Nephron (organoid): ENCODE measurements at regions not wholly inside any gene's neighbourhood (a gene's known extent, or its start where the extent isn't known, plus 50 kb on each side); places are given as distances from the start of the nearest gene placed in this dataset.
"Not testable (repeated sequence)": the region's sequence is repeated elsewhere in the genome, so short reads cannot be mapped to it uniquely, and the experiment has no call there.

Experiments
- H3K27ac Mint-ChIP-seq, 3 experiments: 2 replicates each; pipeline ENCODE4 v1.8.0; 2020; ENCODE audit warnings: mixed read lengths in 3 of 3, mild to moderate bottlenecking in 2 of 3, moderate library complexity in 1 of 3
- H3K27me3 Mint-ChIP-seq: 2 replicates; pipeline ENCODE4 v1.8.0; 2021; ENCODE audit warnings: low read depth, mild to moderate bottlenecking, moderate library complexity, mixed read lengths
- H3K36me3 Mint-ChIP-seq: 2 replicates; pipeline ENCODE4 v1.8.0; 2020; ENCODE audit warnings: low read depth, mixed read lengths
- H3K4me1 Mint-ChIP-seq: 2 replicates; pipeline ENCODE4 v1.8.0; 2020; ENCODE audit warnings: mixed read lengths
- H3K4me3 Mint-ChIP-seq, 3 experiments: 2 replicates each; pipeline ENCODE4 v1.8.0; 2020; ENCODE audit warnings: mild to moderate bottlenecking in 3 of 3, mixed read lengths in 3 of 3, moderate library complexity in 2 of 3
- H3K9me3 Mint-ChIP-seq: 2 replicates; pipeline ENCODE4 v1.8.0; 2020; ENCODE audit warnings: mixed read lengths
- CTCF ChIP-seq, 3 experiments: fragments of 200-600 bp; sonication (generic); IDR thresholded peaks; one replicate each; pipeline ENCODE4 v1.5.0; 2021; ENCODE audit warnings: antibody characterized with exemption in 3 of 3; ENCODE audit not compliant: unreplicated experiment in 3 of 3

GRCh38 chr21:17389311-17389710 lies 123.5 kb upstream of the CXADR start:
- H3K27me3 Mint-ChIP-seq: peaks cover 4% of the 10 kb centered on the region
- no peak overlapping the region for H3K27ac Mint-ChIP-seq
- no peaks in the 10 kb centered on the region for H3K36me3 Mint-ChIP-seq
- TF ChIP-seq CTCF (IDR thresholded peaks at IDR 0.05; ENCODE audit: unreplicated experiment in 3 of 3): no peak
- H3K4me3 Mint-ChIP-seq: no peak overlapping the region
- H3K4me1 Mint-ChIP-seq: no peaks in the 10 kb centered on the region
- H3K9me3 Mint-ChIP-seq: peaks cover 3% of the 10 kb centered on the region

GRCh38 chr21:17390569-17390968 lies 122.3 kb upstream of the CXADR start:
- Mint-ChIP-seq H3K4me3 (no peak overlapping the region), H3K4me1 (no peaks in the 10 kb centered on the region), H3K36me3 (no peaks in the 10 kb centered on the region), H3K27ac (no peak overlapping the region), H3K27me3 (peaks cover 3% of the 10 kb centered on the region), H3K9me3 (no peaks in the 10 kb centered on the region)
- TF ChIP-seq CTCF (IDR thresholded peaks at IDR 0.05; ENCODE audit: unreplicated experiment in 3 of 3): no peak

GRCh38 chr21:17391811-17392340 lies 121.0 kb upstream of the CXADR start:
- H3K9me3 Mint-ChIP-seq: no peaks in the 10 kb centered on the region
- no peaks in the 10 kb centered on the region for H3K4me1 Mint-ChIP-seq
- no peak overlapping the region for H3K4me3 Mint-ChIP-seq
- TF ChIP-seq CTCF (IDR thresholded peaks at IDR 0.05; ENCODE audit: unreplicated experiment in 3 of 3): no peak
- H3K27ac Mint-ChIP-seq: no peak overlapping the region
- no peaks in the 10 kb centered on the region for H3K36me3 Mint-ChIP-seq
- H3K27me3 Mint-ChIP-seq: peaks cover 3% of the 10 kb centered on the region

GRCh38 chr21:17393413-17393812 lies 119.4 kb upstream of the CXADR start:
- no peaks in the 10 kb centered on the region for H3K36me3 Mint-ChIP-seq

GRCh38 chr21:17396948-17397347 lies 115.9 kb upstream of the CXADR start:
- H3K4me3 Mint-ChIP-seq: no peak overlapping the region
- H3K4me1 Mint-ChIP-seq: no peaks in the 10 kb centered on the region
- H3K27me3 Mint-ChIP-seq: peaks cover 3% of the 10 kb centered on the region
- H3K9me3 Mint-ChIP-seq: no peaks in the 10 kb centered on the region
- no peaks in the 10 kb centered on the region for H3K36me3 Mint-ChIP-seq
- TF ChIP-seq CTCF (IDR thresholded peaks at IDR 0.05; ENCODE audit: unreplicated experiment in 3 of 3): no peak
- H3K27ac Mint-ChIP-seq: no peak overlapping the region

More at GRCh38 chr21:17393413-17393812, 119.4 kb upstream of the CXADR start:
- Mint-ChIP-seq H3K4me3 (no peak overlapping the region), H3K4me1 (no peaks in the 10 kb centered on the region), H3K9me3 (no peaks in the 10 kb centered on the region), H3K27ac (no peak overlapping the region), H3K27me3 (peaks cover 3% of the 10 kb centered on the region)
- TF ChIP-seq CTCF (IDR thresholded peaks at IDR 0.05; ENCODE audit: unreplicated experiment in 3 of 3): no peak

GRCh38 chr21:17397703-17398102 lies 115.1 kb upstream of the CXADR start:
- Mint-ChIP-seq H3K27ac (no peak overlapping the region), H3K9me3 (no peaks in the 10 kb centered on the region), H3K4me3 (no peak overlapping the region), H3K27me3 (peaks cover 3% of the 10 kb centered on the region), H3K4me1 (no peaks in the 10 kb centered on the region), H3K36me3 (no peaks in the 10 kb centered on the region)
- no peak for TF ChIP-seq CTCF (IDR thresholded peaks at IDR 0.05; ENCODE audit: unreplicated experiment in 3 of 3)

- H3K27me3 Mint-ChIP-seq, H3K36me3 Mint-ChIP-seq, H3K4me1 Mint-ChIP-seq, H3K27ac Mint-ChIP-seq, H3K9me3 Mint-ChIP-seq, H3K4me3 Mint-ChIP-seq: not testable (repeated sequence)
These were observed 113.9 kb upstream of the CXADR start for GRCh38 chr21:17398954-17399353.
